CD8-positive, alpha-beta memory T cell (primary cell): ENCODE measurements at regions not wholly inside any gene's neighbourhood (a gene's known extent, or its start where the extent isn't known, plus 50 kb on each side); places are given as distances from the start of the nearest gene placed in this dataset.

Source experiments
- CTCF ChIA-PET: fragments of 350-600 bp; sonication (Branson Sonifier 250); formaldehyde crosslinking; loops from one replicate; lab custom pipeline; 2021; ENCODE audit warnings: antibody characterized with exemption; lab: Charles Lee
- POLR2A ChIA-PET: fragments of 350-600 bp; sonication (Branson Sonifier 250); formaldehyde crosslinking; loops from one replicate; lab custom pipeline; 2021; ENCODE audit warnings: antibody characterized with exemption; lab: Charles Lee
- DNase-seq, 5 donors: peaks; one replicate each; pipeline versions ENCODE4 v3.0.0 to v3.0.0-alpha.2; 2020 to 2022; ENCODE audit warnings: mixed read lengths in 1 of 5
- H3K27ac ChIP-seq: one replicate; pipeline ENCODE4 v1.7.0; 2013; ENCODE audit warnings: low read depth, mild to moderate bottlenecking, low read length, moderate library complexity
- H3K27me3 ChIP-seq: 2 replicates; pipeline ENCODE4 v1.7.0; 2013; ENCODE audit warnings: low read length, mild to moderate bottlenecking; ENCODE audit not compliant: insufficient read depth, poor library complexity, severe bottlenecking
- H3K36me3 ChIP-seq: 2 replicates; pipeline ENCODE4 v1.7.0; 2013; ENCODE audit warnings: mild to moderate bottlenecking, low read length, moderate library complexity; ENCODE audit not compliant: insufficient read depth
- H3K4me1 ChIP-seq: 2 replicates; pipeline ENCODE4 v1.7.0; 2013; ENCODE audit warnings: mild to moderate bottlenecking, low read length, moderate library complexity; ENCODE audit not compliant: insufficient read depth
- H3K4me3 ChIP-seq: 2 replicates; pipeline ENCODE4 v1.7.0; 2013; ENCODE audit warnings: mild to moderate bottlenecking, low read length
- H3K9me3 ChIP-seq: 2 replicates; pipeline ENCODE4 v1.7.0; 2013; ENCODE audit warnings: mild to moderate bottlenecking, low read length
- H3K27ac Mint-ChIP-seq, 8 donors: one replicate each; pipeline ENCODE4 v1.8.0; 2020 to 2021; ENCODE audit warnings: mixed read lengths in 8 of 8, mild to moderate bottlenecking in 6 of 8, inconsistent platforms in 3 of 8, moderate library complexity in 3 of 8
- H3K27me3 Mint-ChIP-seq, 2 donors: one replicate each; pipeline ENCODE4 v1.8.0; 2020 to 2021; ENCODE audit warnings: mixed read lengths in 2 of 2, mild to moderate bottlenecking in 1 of 2, moderate library complexity in 1 of 2
- H3K36me3 Mint-ChIP-seq, 3 donors: one replicate each; pipeline ENCODE4 v1.8.0; 2020 to 2021; ENCODE audit warnings: mixed read lengths in 3 of 3, inconsistent platforms in 1 of 3, mild to moderate bottlenecking in 1 of 3
- H3K4me1 Mint-ChIP-seq, 3 donors: one replicate each; pipeline ENCODE4 v1.8.0; 2020 to 2021; ENCODE audit warnings: mixed read lengths in 3 of 3, inconsistent platforms in 1 of 3, mild to moderate bottlenecking in 1 of 3
- H3K4me3 Mint-ChIP-seq, 7 donors: one replicate each; pipeline ENCODE4 v1.8.0; 2020 to 2021; ENCODE audit warnings: mixed read lengths in 7 of 7, mild to moderate bottlenecking in 6 of 7, moderate library complexity in 4 of 7, inconsistent platforms in 2 of 7
- H3K9me3 Mint-ChIP-seq, 5 donors: one replicate each; pipeline ENCODE4 v1.8.0; 2020 to 2022; ENCODE audit warnings: mixed read lengths in 5 of 5, mild to moderate bottlenecking in 3 of 5, moderate library complexity in 2 of 5, inconsistent platforms in 1 of 5

DNA sequence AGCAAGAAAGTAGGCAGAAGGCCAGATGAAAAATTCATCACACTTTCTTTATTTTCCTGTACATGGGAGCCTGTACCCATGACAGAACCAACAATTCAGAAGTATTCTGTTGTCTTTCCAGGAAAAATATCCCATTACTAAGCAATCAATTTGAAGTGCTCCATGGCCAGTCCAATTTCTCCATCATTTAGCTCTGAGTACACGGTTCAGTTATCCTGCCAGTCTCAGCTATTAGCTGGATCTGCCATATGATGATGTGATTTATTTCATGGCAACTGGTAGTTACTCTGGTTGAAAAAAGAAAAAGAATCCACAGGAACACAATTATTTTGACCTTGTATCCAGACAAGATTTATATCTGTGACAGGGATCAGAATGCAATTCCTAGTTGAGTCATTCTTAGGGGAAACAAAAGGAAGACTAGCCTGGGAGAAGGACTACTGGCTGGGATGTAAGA lies 70.6 kb upstream of the GORAB start:
- H3K4me3 ChIP-seq: no peak overlapping the region
- H3K27ac ChIP-seq: no peak overlapping the region
- ChIA-PET POLR2A (no interaction called here), CTCF (no interaction called here)
- H3K36me3 ChIP-seq: no peaks in the 10 kb centered on the region
- Mint-ChIP-seq H3K27me3 (peaks cover 13 to 30% of the 10 kb centered on the region in 2 donors), H3K27ac (peak overlapping the region in 1 of 8 donors; percentile 22), H3K36me3 (peaks cover 0 to 2% (median 0%) of the 10 kb centered on the region in 3 donors), H3K4me1 (no peaks in the 10 kb centered on the region), H3K9me3 (peaks cover 4 to 11% (median 5%) of the 10 kb centered on the region in 5 donors), H3K4me3 (no peak overlapping the region)
- H3K4me1 ChIP-seq: no peaks in the 10 kb centered on the region
- no peak for DNase-seq
- H3K9me3 ChIP-seq: no peaks in the 10 kb centered on the region
- no peaks in the 10 kb centered on the region for H3K27me3 ChIP-seq

DNA sequence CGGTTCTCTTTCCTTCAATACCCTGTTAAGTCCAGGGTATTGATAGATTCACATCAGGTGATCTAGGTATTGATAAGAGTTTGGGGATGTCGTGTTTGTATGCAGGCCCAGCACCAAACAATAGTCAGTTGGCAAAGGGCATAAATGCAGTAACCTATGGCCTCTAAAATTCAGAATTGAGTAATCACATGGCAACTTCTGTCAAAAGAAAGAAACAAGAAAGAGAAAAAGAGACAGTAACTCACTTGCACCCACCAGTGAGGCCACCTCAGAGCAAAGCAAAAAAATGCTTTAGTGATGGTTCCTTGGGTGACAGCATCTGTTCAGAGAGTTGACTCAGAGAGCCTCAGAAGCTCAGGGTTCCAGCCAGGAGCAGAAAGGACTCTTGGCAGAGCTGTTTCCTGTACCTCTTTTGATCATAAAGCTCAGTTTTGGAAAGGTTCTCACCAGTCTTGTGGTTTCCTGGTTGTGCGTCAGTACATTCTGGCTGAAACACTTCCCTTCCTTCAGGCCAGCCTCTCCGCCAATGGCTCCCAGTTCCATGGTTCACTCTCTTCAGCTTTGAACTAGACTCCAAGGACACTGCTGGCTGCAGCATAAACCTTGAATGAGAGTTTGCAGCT lies 70.1 kb upstream of the GORAB start:
- H3K4me3 ChIP-seq: no peak overlapping the region
- H3K4me3 Mint-ChIP-seq: no peak overlapping the region
- H3K36me3 Mint-ChIP-seq: peaks cover 0 to 2% (median 0%) of the 10 kb centered on the region in 3 donors

DNA sequence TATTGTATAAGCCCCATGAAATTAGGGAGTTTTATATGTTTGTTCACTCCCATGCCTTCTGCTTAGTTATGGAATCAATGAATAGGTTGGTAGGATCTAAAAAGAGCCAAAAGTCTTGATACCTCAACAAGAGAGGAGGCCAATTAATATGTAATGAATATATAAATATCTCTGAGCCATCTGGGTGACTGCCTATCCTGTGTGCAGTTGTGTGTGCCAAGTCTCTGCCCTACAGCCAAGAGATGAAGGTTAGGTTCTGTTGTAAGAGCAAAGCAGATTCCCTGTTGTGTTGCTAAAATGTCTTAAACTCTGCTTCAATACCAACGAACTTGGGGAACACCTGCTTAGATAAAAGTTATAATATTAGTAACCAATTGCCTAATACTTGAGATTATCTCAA lies 61.8 kb upstream of the GORAB start:
- no peak overlapping the region for H3K27ac ChIP-seq
- H3K36me3 Mint-ChIP-seq: no peaks in the 10 kb centered on the region
- no peaks in the 10 kb centered on the region for H3K4me1 ChIP-seq
- H3K4me1 Mint-ChIP-seq: no peaks in the 10 kb centered on the region
- no peaks in the 10 kb centered on the region for H3K27me3 ChIP-seq
- H3K4me3 ChIP-seq: no peak overlapping the region
- ChIA-PET CTCF (no interaction called here), POLR2A (no interaction called here)
- no peak for DNase-seq
- no peak overlapping the region for H3K27ac Mint-ChIP-seq
- H3K9me3 ChIP-seq: no peaks in the 10 kb centered on the region
- peaks cover 0 to 6% (median 3%) of the 10 kb centered on the region in 5 donors for H3K9me3 Mint-ChIP-seq
- H3K4me3 Mint-ChIP-seq: no peak overlapping the region
- peaks cover 0 to 11% of the 10 kb centered on the region in 2 donors for H3K27me3 Mint-ChIP-seq
- H3K36me3 ChIP-seq: no peaks in the 10 kb centered on the region

More for the DNA sequence above, 70.1 kb upstream of the GORAB start:
- H3K27me3 Mint-ChIP-seq: peaks cover 13 to 29% of the 10 kb centered on the region in 2 donors
- DNase-seq: no peak
- peaks cover 5 to 11% (median 7%) of the 10 kb centered on the region in 5 donors for H3K9me3 Mint-ChIP-seq
- ChIA-PET CTCF (no interaction called here), POLR2A (no interaction called here)
- no peaks in the 10 kb centered on the region for H3K36me3 ChIP-seq
- no peaks in the 10 kb centered on the region for H3K9me3 ChIP-seq
- H3K4me1 ChIP-seq: no peaks in the 10 kb centered on the region
- H3K27ac Mint-ChIP-seq: peak overlapping the region in 1 of 8 donors; percentile 22
- no peaks in the 10 kb centered on the region for H3K4me1 Mint-ChIP-seq
- no peak overlapping the region for H3K27ac ChIP-seq
- H3K27me3 ChIP-seq: no peaks in the 10 kb centered on the region

DNA sequence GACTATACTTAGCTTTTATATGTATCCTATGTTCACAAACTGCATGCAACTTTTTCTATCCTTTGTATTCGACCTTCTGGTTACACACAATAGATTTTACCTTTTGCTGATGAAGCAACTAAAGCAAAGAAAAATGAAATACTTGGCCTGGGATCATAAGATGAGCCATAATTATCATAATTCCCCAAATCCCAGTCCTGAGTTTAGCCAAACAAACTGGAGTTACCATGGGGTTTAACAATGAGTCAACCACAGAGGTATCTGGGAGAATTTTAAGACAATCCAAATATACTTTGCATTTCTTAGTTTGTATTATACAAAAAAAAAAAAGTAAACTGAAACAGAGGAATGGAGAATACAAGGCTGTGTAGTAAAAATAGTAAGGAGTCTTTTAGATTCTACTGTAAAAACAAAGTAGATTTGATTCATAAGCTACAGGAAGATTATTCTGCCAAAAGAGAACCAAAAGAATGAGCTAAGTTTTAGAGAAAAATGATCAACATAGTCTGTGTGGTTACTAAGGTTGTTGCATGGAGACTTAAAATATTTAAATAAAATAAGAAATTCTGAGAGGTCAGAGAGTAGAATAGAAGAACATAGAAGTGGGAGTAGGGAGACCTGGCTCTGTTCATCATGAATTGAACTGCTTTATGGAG lies 60.4 kb upstream of the GORAB start:
- H3K4me3 Mint-ChIP-seq: no peak overlapping the region
- ChIA-PET CTCF (no interaction called here), POLR2A (no interaction called here)
- Histone ChIP-seq H3K27ac (no peak overlapping the region), H3K4me1 (no peaks in the 10 kb centered on the region), H3K9me3 (no peaks in the 10 kb centered on the region), H3K4me3 (no peak overlapping the region), H3K36me3 (no peaks in the 10 kb centered on the region), H3K27me3 (no peaks in the 10 kb centered on the region)
- H3K27me3 Mint-ChIP-seq: peaks cover 0 to 9% of the 10 kb centered on the region in 2 donors
- peaks cover 0 to 5% (median 3%) of the 10 kb centered on the region in 5 donors for H3K9me3 Mint-ChIP-seq
- H3K4me1 Mint-ChIP-seq: no peaks in the 10 kb centered on the region
- H3K36me3 Mint-ChIP-seq: no peaks in the 10 kb centered on the region
- DNase-seq: no peak
- H3K27ac Mint-ChIP-seq: no peak overlapping the region

DNA sequence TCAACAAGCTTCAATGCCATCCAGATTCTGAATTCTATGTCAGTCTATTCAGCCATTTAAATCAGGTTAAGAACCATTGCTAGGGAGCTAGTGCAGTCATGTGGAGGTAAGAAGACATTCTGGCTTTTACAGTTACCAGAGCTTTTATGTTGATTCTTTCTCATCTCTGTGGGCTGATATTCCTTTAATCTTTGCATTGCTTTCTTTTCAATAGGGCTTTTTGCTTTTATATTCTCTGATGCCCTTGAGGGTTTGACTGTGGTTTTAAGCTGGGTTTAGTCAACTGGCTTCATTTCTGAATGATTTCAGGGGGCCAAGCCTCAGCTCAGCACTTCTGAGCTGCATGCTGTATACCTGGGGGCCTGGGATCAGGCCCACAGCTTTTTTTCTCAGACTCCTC lies 51.0 kb upstream of the GORAB start:
- no peak for DNase-seq
- Mint-ChIP-seq H3K27ac (no peak overlapping the region), H3K4me3 (no peak overlapping the region), H3K36me3 (no peaks in the 10 kb centered on the region), H3K4me1 (no peaks in the 10 kb centered on the region), H3K9me3 (no peaks in the 10 kb centered on the region), H3K27me3 (peaks cover 7 to 21% of the 10 kb centered on the region in 2 donors)
- Histone ChIP-seq H3K4me1 (no peaks in the 10 kb centered on the region), H3K9me3 (no peaks in the 10 kb centered on the region), H3K36me3 (no peaks in the 10 kb centered on the region), H3K27ac (no peak overlapping the region), H3K4me3 (no peak overlapping the region), H3K27me3 (no peaks in the 10 kb centered on the region)
- CTCF ChIA-PET: no interaction called here
- POLR2A ChIA-PET: no interaction called here
